Uterus (tissue), 2 donors: ENCODE measurements at regions not wholly inside any gene's neighbourhood (a gene's known extent, or its start where the extent isn't known, plus 50 kb on each side); places are given as distances from the start of the nearest gene placed in this dataset.

Source experiments
- CTCF ChIP-seq, 4 experiments: fragments of 200-600 bp in 2 of 4; fragments of 450-650 bp in 2 of 4; sonication (generic) in 2 of 4; IDR thresholded peaks; one replicate each; pipeline ENCODE4 v1.5.1; 2016 to 2019; ENCODE audit warnings: antibody characterized with exemption in 4 of 4, mild to moderate bottlenecking in 2 of 4, moderate library complexity in 1 of 4
- POLR2A ChIP-seq, 2 donors: fragments of 450-650 bp; IDR thresholded peaks; one replicate each; pipeline ENCODE4 v1.6.1; 2016; ENCODE audit warnings: antibody characterized with exemption in 2 of 2, mild to moderate bottlenecking in 1 of 2, moderate library complexity in 1 of 2

GRCh38 chr1:239999170-239999569, 92.5 kb upstream of the FMN2 start:
- no peak for TF ChIP-seq CTCF (IDR thresholded peaks at IDR 0.05)
- no peak for TF ChIP-seq POLR2A (IDR thresholded peaks at IDR 0.05)
